SK-N-MC (cell line): ENCODE measurements at regions not wholly inside any gene's neighbourhood (a gene's known extent, or its start where the extent isn't known, plus 50 kb on each side); places are given as distances from the start of the nearest gene placed in this dataset.

Source experiments
- EZH2 ChIP-seq: fragments of 200-600 bp; sonication (generic); IDR thresholded peaks from one replicate; pipeline ENCODE4 v1.6.1; 2017; ENCODE audit warnings: antibody characterized with exemption
- FOXP2 ChIP-seq: optimal IDR thresholded peaks from 2 replicates; pipeline ENCODE3; 2011; ENCODE audit warnings: mild to moderate bottlenecking, moderate library complexity; ENCODE audit not compliant: insufficient read depth; ENCODE audit errors: extremely low read length, control extremely low read depth
- POLR2AphosphoS5 ChIP-seq: IDR thresholded peaks from 2 replicates; pipeline ENCODE4 v1.6.1; 2012; ENCODE audit warnings: mild to moderate bottlenecking, low read depth, low read length, borderline replicate concordance

DNA sequence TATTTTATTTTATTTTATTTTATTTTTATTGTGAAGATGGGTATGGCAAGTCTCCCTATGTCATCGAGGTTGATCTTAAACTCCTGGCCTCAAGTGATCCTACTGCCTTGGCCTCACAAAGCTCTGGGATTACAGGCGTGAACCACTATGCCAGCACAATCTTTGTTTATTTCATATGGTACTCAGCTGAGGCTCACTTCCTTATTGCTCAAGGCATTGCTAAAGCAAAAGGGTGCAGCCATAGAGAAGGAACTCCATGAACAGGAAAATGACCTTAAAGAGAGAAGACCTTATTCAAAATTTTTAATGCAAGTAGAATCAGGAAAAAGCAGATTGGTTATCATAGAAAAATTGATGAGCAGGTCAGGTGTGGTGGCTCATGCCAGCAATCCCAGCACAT, 110.6 kb upstream of the RBBP6 start:
- no peak for TF ChIP-seq POLR2AphosphoS5
- TF ChIP-seq EZH2 = no peak
- no peak for TF ChIP-seq FOXP2
